NCI-H2081 treated with DMSO at 0.1 percent for 48 hours (cell line): ENCODE measurements at regions not wholly inside any gene's neighbourhood (a gene's known extent, or its start where the extent isn't known, plus 50 kb on each side); places are given as distances from the start of the nearest gene placed in this dataset.
"Not testable (repeated sequence)": the region's sequence is repeated elsewhere in the genome, so short reads cannot be mapped to it uniquely, and the experiment has no call there.

Source experiments
- DNase-seq: peaks from one replicate; lab custom pipeline; 2025; lab: John Stamatoyannopoulos, UW

DNA sequence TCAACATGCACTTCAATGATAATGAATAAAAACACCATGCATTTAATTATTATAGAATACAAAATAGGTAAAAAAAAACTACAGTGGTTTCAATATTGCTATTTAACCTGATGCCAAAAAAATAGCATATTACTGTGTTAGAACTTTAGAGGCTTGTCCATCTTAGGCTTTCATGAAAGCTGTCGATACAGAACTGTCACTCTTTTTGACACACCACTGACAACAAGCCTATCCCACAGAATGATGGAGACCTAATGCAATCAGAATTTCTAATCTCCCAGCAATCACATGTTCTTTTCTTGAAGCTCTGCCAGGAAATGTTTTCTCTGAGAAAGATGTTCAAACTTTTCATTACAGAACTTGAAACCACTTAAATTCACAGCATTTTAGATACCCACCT lies 490.3 kb upstream of the EPHA6 start:
- no peak for DNase-seq

DNA sequence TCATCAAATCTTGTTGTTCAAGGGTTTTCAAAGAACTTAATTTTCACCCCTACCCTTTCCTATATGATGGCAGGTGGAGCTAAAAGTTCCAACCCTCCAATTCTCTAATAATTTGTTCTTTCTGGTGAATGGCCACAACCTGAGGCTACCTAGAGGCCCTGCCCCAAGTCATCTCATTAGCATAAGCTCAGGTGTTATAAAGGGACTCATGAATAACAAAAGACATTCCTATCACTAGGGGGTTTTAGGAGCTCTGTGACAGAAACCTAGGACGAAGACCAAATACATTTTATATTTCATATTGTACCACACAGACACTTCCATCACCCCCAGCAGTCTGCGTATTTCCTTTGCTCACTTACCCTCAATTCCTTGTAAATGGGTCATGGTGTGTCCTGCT lies 483.6 kb upstream of the EPHA6 start:
- no peak for DNase-seq

DNA sequence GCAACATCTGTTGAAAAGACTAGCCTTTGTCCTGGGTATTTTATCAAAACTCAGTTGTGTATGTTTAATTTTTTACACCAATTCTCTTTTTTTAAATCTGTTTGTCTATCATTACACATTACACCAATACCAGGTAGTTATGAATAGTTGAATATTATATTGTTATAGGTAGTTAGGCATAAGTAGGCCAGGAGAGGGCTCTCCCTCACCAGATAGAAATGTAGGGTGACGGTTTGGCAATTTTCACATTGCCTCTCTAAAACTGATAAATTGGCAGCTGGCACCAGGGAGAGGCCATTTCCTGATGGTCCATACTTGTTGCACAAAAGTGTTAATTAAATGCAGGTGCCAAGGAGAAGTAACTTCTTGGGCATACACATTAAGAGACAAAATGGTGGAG lies 483.1 kb upstream of the EPHA6 start:
- peak; percentile 49 for DNase-seq

DNA sequence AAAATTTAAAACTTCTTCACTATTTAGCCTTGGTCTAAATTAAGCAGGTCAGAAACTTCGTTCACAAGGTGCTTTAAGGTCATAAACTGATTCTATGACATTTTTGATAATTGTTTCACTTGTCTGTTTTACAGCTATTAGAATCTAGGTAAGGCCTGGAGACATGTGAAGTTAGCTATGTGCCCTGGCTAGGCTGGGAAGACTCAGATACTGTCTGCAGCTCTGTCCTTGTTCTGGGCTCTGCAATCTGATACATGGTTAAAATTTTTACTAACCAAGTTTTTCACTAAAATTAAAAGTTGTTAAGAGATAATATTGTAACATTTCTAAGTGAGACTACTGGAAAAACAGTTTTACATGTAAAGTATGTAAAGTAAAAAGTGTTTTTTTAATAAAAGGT lies 479.6 kb upstream of the EPHA6 start:
- no peak for DNase-seq

DNA sequence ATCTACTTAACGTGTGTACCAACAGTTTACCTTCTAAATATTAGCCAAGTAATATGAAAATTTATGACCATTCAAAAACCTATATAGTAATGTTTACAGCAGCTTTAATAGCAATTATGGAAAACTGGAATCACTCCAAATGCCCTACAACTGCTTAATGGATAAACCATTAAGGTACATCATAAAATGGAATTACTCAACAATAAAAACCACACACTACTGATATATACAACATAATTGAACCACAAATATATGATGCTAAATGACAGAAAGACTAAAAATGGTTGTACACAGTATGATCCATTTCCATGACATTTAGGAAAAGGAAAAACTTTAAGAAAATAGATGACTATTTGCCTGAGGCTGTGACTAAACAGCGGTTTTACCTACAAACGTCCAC lies 467.1 kb upstream of the EPHA6 start:
- peak; percentile 52 for DNase-seq

DNA sequence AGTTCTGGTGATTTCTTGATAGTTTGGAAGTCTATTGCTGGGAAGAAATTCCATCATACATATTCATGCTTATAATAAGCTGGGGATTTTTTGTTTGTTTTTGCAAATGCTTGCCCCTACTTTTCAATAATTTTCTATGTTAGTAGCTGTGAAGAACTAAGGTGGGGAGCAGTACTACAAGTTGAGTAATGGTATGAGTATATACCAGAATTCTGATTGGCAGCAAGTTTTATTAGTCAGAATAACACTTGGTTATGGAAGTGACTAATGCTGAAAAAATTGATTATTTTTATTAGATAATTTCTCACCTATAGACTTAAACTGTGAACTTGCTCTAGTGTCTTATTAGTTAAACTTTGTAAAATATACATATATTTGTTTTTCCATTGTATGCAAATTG lies 462.8 kb upstream of the EPHA6 start:
- not testable (repeated sequence) for DNase-seq

DNA sequence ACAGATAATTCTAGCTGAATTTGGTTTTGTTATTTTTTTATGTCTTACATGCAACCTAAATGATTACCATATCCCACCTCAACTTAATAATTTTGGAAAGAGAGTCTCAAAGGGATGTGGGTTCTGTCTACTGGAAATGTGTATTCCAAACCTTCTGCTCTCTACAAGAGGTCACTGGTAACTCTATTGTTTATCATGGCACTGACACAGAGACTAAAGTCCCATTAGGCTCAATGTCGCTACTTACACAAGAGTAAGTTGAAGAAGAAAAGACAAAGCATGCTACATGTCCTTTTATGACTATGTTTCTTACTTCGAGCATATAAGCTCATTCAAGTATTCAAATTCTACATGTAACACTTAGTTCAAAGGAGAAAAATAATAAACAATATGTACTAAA lies 460.3 kb upstream of the EPHA6 start:
- no peak for DNase-seq

DNA sequence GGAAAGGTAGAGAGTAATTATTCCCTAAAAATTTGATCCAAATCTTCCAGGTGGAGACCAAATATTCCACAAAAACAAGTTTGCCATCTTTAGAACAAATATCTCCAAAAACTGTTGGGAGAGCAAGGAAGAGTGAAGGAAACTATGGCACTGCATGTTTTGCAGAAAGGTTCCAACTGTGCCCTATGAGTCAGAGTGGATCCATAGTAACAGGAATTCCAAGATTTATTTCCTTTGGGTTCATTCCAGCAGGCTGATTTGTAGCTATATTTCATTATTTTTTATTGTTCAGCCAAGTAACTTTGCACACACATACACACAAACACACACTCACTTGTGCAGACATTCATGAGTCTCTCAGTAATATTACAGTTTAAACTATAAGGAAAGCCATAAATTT lies 459.7 kb upstream of the EPHA6 start:
- no peak for DNase-seq

DNA sequence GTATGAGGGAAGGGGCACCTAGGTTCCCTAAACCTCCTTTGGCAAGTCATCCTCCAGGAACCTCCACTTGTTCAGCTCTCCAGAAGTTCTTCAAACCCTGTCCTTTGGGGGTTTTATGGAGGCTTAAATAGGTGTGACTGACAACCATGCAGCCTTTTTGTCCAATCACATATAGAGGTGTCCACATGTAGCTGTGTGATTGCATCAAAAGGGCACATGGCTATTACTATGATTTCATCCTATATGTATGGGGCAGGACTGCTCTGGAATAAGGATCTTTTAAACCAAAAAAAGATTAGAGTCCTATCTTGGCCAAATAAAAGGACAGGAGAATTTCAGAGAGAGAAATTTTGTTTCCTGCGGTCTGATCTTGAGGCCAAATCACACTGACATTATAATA lies 453.2 kb upstream of the EPHA6 start:
- no peak for DNase-seq

DNA sequence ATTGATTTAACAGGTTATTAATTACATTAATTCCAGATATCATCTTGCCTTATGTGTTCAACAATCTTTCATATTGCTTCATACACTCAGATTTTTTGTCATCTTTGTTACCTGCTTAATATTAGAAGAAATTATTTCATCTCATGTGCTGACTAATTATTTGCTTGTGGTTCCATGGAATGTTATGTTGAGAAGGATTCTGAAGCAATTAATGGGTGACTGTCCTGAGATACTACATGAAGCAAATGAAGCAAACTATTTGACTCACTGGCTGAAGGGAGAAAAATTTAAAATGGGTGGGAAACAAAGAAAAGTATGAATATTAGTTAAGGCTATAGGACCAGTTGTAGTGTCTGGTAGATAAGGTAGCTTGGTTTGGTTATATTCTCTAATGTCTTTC lies 443.8 kb upstream of the EPHA6 start:
- DNase-seq, result no peak

DNA sequence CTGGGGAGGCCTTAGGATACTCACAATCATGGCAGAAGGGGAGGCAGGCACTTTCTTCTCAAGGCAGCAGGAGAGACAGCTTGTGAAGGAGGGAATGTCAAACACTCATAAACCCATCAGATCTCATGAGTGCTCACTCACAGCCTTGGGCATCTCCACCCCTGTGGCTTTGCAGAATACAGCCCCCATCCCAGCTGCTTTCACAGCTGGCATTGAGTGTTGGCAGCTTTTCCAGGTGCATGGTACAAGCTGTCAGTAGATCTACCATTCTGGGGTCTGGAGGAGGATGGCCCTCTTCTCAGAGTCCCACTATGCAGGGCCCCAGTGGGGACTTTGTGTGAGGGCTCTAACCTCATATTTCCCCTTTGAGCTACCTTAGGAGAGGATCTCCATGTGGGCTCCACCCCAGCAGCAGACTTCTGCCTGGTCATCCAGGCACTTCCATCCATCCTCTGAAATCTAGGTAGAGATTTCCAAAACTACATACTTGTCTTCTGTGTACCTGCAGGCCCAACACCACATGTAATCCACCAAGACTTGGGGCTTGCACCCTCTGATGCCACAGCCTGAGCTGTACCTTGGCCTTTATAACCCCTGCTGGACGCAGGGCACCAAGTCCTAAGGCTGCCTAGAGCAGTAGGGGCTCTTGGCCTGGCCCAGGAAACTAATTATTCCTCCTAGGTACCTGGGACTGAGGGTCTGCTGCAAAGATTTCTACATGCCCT lies 404.2 kb upstream of the EPHA6 start:
- no peak for DNase-seq

DNA sequence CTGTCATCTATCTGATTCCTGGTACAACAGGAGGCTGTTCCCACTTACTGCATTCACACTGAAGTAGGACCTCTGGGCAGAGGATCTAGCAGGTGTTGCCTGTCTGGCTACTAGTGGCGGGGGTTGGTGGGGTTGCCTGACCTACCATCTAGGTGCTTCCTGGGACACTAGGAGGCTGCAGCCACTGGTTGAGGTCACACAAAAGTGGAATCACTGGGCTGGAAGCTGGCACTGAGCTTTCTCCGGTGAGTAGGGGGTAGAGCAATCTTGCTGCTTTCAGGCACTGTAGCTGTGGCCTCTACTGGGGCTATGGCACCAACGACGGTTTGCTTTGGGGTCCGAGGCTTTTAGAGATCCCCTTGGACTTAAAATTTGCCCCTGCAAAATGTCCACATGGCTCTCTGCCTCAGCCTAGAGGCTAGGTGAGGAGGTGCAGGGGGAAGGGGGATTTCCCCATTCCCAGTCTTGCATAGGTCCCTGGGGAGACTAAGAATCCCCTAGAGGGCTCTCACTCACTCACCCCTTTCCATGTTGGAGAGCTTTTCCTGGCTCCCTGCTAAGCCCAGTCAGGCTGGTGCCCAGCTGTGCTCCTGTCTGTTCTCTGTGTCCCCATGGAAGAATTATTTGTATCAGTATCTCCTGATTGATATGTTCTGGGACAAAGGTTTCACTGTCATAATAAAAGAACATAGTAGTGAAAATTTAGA lies 397.7 kb upstream of the EPHA6 start:
- DNase-seq, result no peak

DNA sequence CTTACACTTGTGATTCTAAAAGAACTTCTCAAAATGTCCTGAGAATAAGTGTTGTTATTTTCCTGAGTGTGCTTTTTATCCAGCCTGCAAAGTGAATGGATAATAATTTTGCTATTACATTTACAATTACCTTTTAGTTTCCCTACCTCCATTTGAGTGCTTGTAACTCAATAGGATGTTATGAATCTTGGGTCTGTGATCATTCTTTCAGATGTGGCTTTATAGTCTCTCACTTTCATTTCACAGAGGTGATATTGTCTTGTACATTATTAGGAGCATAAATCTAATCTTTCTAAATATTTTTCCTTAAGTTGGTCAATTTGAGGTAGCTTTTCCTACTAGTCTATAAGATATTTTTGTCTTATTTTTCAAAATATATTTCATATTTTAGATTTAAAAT lies 386.3 kb upstream of the EPHA6 start:
- no peak for DNase-seq

DNA sequence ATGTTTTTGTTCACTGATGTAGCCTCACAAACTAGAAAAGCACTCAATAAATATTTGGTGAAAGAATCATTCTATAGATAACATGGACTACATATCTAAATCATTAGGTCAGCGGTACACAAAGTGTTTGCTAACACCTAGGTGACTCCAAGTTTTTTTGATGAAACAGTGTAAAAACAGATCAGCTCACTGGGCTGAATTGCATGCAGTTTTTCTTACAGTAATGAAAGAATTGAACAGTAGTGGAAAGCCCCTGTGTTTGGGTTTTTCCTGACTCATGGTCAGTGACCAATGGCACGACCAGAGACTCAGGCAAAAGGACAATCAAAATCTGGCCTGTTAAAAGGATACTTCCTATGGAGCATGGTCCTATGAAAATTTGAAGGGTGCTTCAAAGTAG lies 384.3 kb upstream of the EPHA6 start:
- DNase-seq, result no peak

DNA sequence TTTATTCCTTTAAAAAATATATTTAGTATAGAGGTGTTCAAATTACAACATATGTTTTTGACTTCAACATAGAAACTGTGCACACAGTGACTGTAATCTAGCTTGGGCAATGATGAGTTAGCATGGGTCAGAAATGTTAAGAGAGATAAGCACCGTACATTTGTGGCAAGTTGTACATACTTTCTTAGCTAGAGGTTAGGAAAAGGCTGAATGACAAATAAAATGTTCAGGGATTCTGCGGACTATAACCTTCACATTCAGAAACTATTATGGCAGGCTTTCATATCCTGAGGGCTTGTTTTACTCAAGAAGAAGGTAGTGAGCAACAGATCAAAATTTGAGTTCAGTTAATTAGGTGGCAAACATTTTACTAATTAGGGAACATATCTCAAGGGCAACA lies 379.7 kb upstream of the EPHA6 start:
- no peak for DNase-seq

DNA sequence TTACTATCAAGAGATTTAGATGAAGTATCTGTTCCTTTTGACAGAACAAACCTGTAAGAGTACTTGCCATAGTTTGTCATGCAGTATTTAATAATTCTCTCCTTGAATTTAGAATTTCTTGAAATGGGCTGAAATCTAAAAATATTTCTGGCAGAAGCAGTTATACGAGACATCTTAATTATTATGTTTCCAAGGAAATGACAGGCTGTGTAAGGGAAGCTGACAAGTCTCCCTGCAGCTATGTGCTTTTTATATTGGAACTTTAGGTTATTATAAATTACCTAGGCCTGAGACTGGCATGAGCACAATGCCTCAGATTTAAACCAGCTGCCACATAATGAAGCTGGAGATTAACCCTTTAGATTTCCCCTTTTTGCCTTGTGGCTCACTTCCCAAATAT lies 365.0 kb upstream of the EPHA6 start:
- DNase-seq, result no peak

DNA sequence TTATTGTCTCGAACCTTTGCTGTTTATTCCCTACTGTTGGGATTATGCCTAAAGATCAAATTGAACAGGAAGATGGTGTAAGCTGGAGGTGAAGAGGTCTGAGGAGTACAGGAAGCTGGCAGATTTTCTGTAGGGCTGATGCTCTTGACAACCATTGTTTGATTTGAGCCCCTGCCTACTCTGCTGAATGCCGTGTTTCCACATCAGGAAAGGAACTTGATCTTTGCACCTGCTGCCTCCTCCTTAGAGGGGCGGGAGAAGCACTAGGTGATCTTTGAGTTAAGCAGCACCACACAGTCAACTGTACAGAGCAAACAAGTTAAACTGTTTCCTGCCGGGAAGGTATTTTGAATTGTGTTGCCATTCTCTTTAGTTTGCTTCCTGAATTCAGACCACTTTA lies 364.6 kb upstream of the EPHA6 start:
- DNase-seq, result peak; percentile 91

DNA sequence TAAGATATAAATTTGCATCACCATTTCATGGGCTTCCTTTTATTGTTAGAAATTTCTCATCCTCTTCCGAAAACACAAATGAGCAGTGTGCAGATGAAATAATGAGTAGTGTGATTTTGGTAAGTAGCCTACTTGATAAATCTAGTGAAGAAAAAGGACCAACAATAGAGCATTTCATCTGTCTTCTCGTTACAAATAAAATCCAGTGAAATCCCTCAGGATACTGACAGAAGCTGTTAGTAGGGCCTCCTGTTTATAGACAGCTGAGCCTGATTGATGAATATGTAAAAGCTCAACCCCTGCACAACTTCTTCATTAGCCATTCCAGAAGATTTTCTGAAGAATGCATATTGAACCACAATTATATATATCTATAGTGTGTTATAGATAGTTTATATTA lies 363.7 kb upstream of the EPHA6 start:
- no peak for DNase-seq

DNA sequence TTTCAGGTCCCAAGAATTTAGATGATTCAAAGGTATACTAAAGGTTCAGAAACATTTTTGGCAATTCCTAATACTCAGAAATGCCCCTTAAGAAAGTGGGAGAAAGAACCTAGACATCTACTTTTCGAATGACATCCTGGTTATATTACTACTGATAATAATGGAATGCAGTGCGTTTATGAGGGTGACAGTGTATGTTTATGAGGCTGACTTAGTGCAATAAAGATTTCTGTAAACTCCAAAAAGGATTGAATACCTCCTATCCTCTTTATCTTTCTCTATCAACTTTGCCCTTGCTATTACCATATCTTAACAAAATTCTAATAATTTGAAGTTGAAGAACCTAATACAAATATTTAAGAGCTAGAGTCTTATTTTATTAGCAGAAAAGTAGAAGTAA lies 348.9 kb upstream of the EPHA6 start:
- DNase-seq, result no peak

DNA sequence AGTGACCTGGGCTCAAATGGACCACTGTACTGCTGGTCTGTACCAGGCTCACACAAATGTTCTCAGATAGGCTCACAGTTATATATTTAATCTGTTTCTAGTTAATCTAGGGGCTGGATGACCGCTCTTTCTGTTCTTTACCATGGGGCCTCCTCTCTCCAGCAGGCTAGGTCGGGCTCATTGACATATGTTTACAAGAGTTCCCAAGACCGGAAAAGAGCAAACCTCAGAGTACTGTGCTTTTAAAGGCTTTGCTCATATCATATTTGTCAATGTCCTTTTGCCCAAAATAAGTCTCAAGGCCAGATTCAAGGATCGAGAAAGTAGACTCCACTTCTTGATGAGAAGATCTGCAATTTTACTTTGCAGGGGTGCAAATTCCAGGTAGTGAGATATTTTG lies 348.0 kb upstream of the EPHA6 start:
- no peak for DNase-seq

DNA sequence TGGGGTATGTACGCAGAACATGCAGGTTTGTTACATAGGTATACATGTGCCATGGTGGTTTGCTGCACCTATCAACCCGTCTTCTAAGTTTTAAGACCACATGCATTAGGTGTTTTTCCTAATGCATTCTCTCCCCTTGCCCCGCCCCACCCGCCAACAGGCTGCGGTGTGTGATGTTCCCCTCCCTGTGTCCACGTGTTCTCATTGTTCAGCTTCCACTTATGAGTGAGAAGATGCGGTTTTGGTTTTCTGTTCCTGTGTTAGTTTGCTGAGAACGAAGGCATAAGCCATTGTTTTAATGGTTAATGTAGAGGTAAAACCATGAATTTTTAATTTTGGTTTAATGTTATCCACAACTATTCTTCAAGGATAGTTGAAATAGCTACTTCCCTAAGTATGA lies 346.8 kb upstream of the EPHA6 start:
- DNase-seq, result no peak

DNA sequence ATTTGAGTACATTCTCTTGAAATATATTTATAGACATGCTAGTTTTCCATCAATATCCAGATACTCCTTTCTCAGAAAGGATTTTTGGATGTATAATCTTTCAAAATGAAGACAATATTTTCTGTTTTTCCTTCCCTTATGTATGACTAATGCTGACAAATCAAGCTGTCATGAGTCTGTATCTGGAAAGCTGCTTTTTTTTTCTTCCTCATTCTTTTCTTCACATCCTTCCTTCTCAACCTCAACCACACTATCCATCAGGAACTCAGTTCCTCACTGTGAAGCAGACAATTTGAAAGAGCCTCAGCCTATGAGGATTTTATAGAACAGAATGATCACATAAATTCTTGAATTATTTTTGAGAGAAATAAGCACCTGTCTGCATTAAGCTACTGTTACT lies 335.9 kb upstream of the EPHA6 start:
- no peak for DNase-seq

DNA sequence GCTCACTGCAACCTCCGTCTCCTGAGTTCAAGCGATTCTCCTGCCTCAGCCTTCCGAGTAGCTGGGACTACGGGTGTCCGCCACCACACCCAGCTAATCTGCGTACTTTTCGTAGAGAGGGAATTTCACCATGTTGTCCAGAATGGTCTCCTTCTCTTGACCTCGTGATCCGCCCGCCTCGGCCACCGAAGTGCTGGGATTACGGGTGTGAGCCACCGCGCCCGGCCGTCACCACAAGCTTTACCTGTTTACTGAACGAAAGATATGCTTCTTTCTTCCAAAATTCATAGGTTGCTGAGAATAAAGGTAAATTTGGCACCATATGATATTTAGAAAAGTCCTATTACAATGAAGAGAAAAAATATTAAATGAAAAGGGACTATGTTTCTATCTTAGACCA lies 333.5 kb upstream of the EPHA6 start:
- no peak for DNase-seq

DNA sequence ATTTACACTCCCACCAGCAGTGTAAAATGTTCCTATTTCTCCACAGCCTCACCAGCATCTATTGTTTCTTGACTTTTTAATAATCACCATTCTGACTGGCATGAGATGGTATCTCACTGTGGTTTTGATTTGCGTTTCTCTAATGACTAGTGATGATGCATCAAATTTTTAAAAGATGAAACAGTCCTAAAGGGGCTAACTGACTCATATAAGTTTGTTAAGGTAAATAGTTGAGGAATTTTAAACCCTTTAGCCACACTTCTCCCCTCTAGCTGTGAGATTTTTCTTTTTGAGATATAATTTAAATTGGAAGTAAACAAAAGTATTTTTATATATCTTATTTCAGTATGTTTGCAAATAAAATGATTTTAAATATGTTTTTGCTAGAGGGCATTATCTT lies 331.2 kb upstream of the EPHA6 start:
- DNase-seq, result not testable (repeated sequence)
